ENCODE measurements at regions not wholly inside any gene's neighbourhood (a gene's known extent, or its start where the extent isn't known, plus 50 kb on each side); places are given as distances from the start of the nearest gene placed in this dataset.

- no peak for DNase-seq
These were observed 280.3 kb upstream of the JARID2 start for GRCh38 chr6:14965424-14966075.

- DNase-seq = no peak
These were observed 279.6 kb upstream of the JARID2 start for GRCh38 chr6:14966096-14966905.

GRCh38 chr6:14966906-14967711, 278.8 kb upstream of the JARID2 start:
- DNase-seq = no peak

GRCh38 chr6:14968056-14968637, 277.7 kb upstream of the JARID2 start:
- no peak for DNase-seq

GRCh38 chr6:14969126-14969525, 276.7 kb upstream of the JARID2 start:
- no peak for DNase-seq

- no peak for DNase-seq
These were observed 273.3 kb upstream of the JARID2 start for GRCh38 chr6:14972379-14973067.

GRCh38 chr6:14974372-14974771, 271.5 kb upstream of the JARID2 start:
- no peak for DNase-seq

GRCh38 chr6:14974792-14975470, 270.9 kb upstream of the JARID2 start:
- DNase-seq = no peak

- no peak for DNase-seq
These were observed 270.4 kb upstream of the JARID2 start for GRCh38 chr6:14975471-14975817.

- DNase-seq = no peak
These were observed 268.0 kb upstream of the JARID2 start for GRCh38 chr6:14977747-14978382.

- DNase-seq = no peak
These were observed 263.9 kb upstream of the JARID2 start for GRCh38 chr6:14981960-14982359.

GRCh38 chr6:14983599-14984518, 262.0 kb upstream of the JARID2 start:
- DNase-seq = no peak

- DNase-seq = no peak
These were observed 261.4 kb upstream of the JARID2 start for GRCh38 chr6:14984519-14984853.

GRCh38 chr6:14985366-14985765, 260.5 kb upstream of the JARID2 start:
- no peak for DNase-seq

GRCh38 chr6:14986370-14986769, 259.5 kb upstream of the JARID2 start:
- DNase-seq = no peak

- DNase-seq = no peak
These were observed 258.4 kb upstream of the JARID2 start for GRCh38 chr6:14987490-14987889.

- no peak for DNase-seq
These were observed 253.5 kb upstream of the JARID2 start for GRCh38 chr6:14992382-14992781.

GRCh38 chr6:14995208-14995607, 250.7 kb upstream of the JARID2 start:
- DNase-seq = no peak

- no peak for DNase-seq
These were observed 249.8 kb upstream of the JARID2 start for GRCh38 chr6:14995966-14996602.

- DNase-seq = no peak
These were observed 249.0 kb upstream of the JARID2 start for GRCh38 chr6:14996892-14997291.
